Gastrocnemius medialis (tissue), 4 donors: ENCODE measurements at regions not wholly inside any gene's neighbourhood (a gene's known extent, or its start where the extent isn't known, plus 50 kb on each side); places are given as distances from the start of the nearest gene placed in this dataset.

Experiments used
- POLR2A ChIP-seq, 2 donors: fragments of 450-650 bp; IDR thresholded peaks; one replicate each; pipeline ENCODE4 v1.6.1; 2017; ENCODE audit warnings: antibody characterized with exemption in 2 of 2, mild to moderate bottlenecking in 2 of 2, moderate library complexity in 2 of 2
- TF ChIP-seq, protein P1 (sequence below), 5 experiments: fragments of 450-650 bp in 3 of 5; fragments of 200-600 bp in 2 of 5; sonication (generic) in 2 of 5; IDR thresholded peaks in 4 of 5; conservative IDR thresholded peaks in 1 of 5; 1 replicate in 4 of 5; 2 replicates in 1 of 5; pipeline ENCODE4 v1.5.1; 2016 to 2019; ENCODE audit warnings: antibody characterized with exemption in 5 of 5, mild to moderate bottlenecking in 3 of 5, moderate library complexity in 3 of 5

DNA sequence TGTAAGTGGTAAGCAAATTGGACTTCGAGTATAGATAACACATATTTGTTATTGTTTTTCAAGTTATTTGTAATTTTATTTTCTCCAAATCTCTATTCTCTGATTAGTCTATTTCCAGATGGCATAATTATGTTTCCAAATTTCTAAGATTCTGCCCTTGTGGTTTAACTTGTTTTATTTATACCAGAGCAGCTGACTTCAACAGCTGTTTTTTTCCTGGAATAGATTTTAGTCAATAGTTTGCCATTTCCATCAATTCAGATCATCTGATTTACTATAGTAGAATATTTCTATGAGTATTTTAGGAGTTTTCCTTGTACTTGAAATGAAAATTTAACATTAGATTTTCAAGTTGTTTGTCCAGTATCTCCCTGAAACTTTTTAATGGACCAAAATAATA lies 848.7 kb upstream of the MIR17HG start:
- TF ChIP-seq, protein P1, sequence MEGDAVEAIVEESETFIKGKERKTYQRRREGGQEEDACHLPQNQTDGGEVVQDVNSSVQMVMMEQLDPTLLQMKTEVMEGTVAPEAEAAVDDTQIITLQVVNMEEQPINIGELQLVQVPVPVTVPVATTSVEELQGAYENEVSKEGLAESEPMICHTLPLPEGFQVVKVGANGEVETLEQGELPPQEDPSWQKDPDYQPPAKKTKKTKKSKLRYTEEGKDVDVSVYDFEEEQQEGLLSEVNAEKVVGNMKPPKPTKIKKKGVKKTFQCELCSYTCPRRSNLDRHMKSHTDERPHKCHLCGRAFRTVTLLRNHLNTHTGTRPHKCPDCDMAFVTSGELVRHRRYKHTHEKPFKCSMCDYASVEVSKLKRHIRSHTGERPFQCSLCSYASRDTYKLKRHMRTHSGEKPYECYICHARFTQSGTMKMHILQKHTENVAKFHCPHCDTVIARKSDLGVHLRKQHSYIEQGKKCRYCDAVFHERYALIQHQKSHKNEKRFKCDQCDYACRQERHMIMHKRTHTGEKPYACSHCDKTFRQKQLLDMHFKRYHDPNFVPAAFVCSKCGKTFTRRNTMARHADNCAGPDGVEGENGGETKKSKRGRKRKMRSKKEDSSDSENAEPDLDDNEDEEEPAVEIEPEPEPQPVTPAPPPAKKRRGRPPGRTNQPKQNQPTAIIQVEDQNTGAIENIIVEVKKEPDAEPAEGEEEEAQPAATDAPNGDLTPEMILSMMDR (IDR thresholded peaks at IDR 0.05 in 4 of 5, conservative IDR thresholded peaks at IDR 0.05 in 1 of 5) = no peak
- no peak for TF ChIP-seq POLR2A (IDR thresholded peaks at IDR 0.05)
